Sciatic nerve (tissue), 2 donors: ENCODE measurements at regions not wholly inside any gene's neighbourhood (a gene's known extent, or its start where the extent isn't known, plus 50 kb on each side); places are given as distances from the start of the nearest gene placed in this dataset.

Source experiments
- ATAC-seq: fragments of 200-7000 bp; cut with Tn5 transposase; one replicate; pipeline ENCODE4 v1.9.1; 2020; ENCODE audit warnings: mild to moderate bottlenecking, moderate library complexity
- DNase-seq: peaks from one replicate; pipeline ENCODE4 v3.0.0-alpha.2; 2020; ENCODE audit warnings: low spot score
- intact Hi-C: fragments of 100-400 bp; cut with DNase I; formaldehyde crosslinking; loops from one replicate; pipeline ENCODE4 v1.14.2; 2022
- donor health status: DM: no; HTN: no; CAD: no.
- donor health status: DM: no; HTN: no; CAD: no.

DNA sequence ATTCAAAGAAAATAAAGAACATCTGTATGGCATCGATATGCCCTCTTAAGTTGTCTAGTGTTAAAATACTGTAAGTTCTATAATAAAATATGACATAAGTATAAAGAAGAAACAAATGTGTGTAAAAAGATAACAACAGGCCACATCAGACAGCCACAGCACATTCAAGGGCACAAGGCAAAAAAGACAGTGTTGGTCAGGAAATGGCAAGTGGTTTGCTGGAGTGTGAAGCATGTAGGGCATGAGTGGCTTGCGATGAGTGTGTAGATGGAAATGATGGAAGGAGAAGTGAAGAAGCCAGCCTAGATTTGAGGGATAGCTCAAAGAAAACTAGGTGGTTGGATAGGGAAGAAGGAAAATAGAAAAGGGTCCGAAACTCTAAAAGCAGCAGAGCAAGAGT, 341.6 kb downstream of the CRPPA start:
- ATAC-seq (no peak), DNase-seq (no peak)
- intact Hi-C loops = loop anchor here (5.0 kb wide), 1 partner anchor 483 kb away; no protein-coding TSS in a partner anchor

DNA sequence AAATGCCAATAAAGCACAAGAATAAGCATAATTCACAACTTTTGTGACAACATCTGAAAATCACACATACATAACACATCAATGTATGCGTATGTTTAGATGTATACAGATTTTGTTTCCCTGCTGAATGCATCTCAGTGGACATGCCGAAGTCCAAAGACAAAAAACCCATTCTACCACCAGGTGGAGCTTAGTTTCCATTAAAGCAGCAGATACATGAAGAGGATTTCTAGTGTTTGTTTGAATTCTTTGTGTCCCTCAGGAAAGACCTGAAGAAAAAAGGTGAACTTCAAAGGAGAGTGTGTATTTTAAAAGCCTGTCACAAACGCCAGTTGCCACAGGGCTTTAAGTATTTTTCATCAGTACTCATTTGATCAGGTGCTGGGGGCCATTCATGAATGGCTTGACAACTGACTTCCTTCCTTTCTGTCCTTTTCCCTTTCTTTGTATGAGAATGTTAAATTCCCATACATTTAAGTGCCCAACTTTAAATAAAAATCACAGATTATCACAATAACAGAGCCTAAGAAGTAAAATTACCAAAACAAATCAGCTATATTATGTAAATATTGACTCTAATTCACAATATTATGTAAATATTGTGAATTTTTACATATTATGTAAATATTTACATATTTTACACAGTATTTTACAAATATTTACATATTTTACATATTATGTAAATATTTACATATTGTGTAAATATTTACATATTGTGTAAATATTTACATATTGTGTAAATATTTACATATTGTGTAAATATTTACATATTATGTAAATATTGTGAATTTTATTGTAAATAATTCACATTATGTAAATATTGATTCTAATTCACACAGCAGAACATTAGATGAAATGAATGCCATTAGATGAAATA, 343.0 kb downstream of the CRPPA start:
- intact Hi-C loops = loop anchor here (5.0 kb wide), 1 partner anchor 484 kb away; no protein-coding TSS in a partner anchor
- ATAC-seq (peak; percentile 82), DNase-seq (no peak)

DNA sequence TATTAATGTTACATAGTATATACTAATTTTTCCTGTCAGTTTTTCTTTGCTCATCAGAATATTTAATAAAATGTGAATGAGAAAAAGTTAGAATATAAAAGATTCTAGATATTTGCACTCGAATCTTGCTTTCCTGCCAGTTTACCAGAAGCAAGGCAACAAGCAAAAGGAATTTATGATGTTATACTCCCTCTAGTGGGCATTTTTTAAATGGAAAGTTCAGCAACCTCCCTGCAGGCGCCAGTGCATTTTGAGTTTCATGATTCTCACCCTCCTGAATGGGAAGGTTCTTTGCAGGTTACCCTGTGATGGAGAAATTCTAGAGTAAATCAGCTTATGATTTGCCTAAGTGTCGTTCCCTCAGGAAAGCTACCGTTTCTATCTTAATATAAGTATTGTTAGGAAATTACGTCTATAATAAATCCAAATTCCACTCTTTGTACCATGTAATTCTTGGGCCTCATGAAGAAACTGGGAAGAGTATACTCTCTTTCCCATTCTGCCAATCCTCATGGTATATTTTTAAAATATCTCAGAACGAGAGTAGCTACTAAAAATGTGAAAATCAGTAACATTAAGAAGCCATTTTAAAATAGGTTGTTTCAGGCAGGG, 350.0 kb downstream of the CRPPA start:
- DNase-seq (no peak), ATAC-seq (peak; percentile 64)
- intact Hi-C loops = no loop called here

DNA sequence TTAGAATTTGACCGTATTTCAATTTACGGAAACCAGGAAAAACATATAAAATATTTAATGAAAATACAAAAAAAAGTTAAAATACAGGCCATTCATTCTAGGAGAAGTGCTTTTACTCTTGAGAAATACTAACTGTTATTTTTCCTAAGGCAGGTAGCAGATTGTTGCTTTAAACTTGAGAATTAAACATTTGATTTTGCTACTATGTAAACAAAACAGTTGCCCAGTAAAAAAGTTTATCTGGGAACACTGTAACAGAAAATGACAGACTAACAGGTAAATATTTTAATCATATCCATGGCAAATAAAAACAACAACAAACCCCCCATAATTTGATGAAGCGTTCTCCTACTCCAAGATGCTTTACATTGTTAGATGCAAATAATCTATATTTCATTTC, 350.5 kb downstream of the CRPPA start:
- intact Hi-C loops = no loop called here
- DNase-seq (no peak), ATAC-seq (no peak)

DNA sequence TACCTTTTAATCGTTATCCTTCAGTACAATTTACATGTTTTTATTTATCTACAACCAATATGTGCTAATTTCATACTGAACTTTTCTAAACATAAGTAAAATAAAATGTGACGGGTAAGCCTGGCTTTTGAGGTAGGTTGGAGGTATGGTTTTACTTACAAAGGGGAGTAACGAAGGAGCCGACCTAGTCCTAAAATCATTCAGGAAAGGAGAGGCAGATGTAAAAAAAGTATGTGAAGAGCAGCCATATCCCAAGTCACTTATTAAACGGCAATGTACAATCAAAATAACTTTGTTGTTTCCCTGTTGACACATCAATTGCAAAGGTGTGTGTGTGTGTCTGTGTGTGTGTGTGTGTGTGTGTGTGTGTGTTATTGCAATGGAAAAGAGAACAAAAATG, 351.3 kb downstream of the CRPPA start:
- intact Hi-C loops = no loop called here
- ATAC-seq = no peak

DNA sequence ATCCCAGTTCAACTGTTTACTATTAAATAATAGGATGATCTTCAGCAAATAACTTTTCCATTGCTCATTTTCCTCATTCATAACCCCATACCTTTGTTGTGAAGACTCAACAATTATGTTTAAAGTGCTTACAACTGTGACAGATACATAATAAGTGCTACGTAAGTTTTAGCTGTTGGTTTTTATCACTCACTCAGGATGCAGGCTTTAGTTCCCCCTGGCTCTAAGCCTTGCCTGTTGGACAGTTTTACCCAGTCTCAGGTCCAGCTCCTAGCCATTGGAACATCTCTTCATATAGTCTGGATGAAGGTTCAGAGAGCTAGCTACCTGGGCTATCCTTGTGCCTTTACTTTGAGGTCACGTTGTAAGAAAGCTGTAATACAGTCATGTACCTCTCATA, 353.2 kb downstream of the CRPPA start:
- ATAC-seq = no peak
- intact Hi-C loops = no loop called here
- no peak for DNase-seq

More for the DNA sequence above, 351.3 kb downstream of the CRPPA start:
- DNase-seq = no peak

DNA sequence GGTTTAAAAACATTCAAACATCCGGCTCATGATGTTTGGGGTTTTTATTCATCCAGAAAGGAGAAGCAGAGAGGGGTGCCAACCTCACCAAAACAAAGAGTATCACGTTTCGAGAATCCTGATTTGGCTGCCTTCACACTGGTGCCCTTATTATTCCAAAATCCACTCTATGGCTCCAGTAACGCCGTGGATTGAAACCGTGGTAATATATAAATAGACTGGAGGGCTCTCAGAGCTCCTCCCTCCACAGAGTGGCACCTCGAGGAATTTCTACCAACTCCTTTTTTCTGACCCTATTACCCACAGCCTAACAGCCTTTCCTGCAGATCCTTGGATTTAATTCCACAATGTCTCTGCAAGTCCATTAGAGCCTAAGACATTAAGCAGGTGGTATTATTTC, 353.6 kb downstream of the CRPPA start:
- ATAC-seq (peak; percentile 50), DNase-seq (no peak)
- intact Hi-C loops = no loop called here

DNA sequence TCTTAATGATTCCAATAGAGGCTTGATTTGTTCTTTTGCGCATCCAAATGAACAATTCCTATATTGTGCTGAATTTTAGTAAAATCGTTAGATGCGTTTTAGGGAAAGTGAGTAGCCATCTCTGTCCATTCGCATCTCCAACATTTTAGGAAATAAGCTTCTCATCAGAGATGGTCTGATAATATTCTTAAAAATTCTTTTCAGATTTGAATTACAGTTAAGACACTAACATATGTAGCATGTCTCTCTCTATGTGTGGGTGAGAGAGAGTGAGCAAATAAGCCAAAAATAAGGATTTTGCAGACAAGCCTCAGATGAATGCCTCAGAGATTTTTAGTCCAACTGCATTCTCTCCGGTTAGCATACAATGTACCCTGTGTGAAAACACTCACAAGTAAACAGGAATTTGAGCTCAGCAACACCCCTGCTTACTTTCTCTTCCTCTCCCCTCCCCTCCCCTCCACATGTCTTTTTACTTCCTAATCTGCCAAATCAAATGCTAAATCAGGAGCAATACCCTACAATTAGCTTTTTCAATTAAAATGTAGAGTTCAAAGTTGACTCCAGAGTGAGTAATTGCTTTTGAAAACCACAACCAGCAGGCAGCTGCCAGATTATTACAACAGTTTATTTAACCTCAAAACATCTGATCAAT, 354.4 kb downstream of the CRPPA start:
- intact Hi-C loops = no loop called here
- ATAC-seq (peak; percentile 74), DNase-seq (no peak)

DNA sequence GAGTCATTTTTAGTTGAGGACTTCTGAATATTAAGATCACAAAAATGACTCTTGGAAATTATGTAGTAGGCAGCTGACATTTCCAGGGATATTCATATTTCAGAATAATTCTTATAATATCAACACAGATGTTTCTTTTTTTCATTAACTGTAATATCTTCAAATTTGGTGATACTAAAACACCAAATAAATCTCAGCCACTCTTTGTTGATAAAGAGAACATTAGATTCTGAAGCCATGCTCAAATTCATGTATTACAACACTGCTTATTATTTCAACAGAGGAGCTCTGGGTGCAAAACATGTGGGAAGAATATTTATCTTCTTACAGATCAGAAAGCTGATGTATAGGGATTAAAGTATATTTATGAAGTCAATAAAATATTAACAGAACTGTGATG, 355.4 kb downstream of the CRPPA start:
- intact Hi-C loops = no loop called here
- DNase-seq = no peak
- no peak for ATAC-seq

DNA sequence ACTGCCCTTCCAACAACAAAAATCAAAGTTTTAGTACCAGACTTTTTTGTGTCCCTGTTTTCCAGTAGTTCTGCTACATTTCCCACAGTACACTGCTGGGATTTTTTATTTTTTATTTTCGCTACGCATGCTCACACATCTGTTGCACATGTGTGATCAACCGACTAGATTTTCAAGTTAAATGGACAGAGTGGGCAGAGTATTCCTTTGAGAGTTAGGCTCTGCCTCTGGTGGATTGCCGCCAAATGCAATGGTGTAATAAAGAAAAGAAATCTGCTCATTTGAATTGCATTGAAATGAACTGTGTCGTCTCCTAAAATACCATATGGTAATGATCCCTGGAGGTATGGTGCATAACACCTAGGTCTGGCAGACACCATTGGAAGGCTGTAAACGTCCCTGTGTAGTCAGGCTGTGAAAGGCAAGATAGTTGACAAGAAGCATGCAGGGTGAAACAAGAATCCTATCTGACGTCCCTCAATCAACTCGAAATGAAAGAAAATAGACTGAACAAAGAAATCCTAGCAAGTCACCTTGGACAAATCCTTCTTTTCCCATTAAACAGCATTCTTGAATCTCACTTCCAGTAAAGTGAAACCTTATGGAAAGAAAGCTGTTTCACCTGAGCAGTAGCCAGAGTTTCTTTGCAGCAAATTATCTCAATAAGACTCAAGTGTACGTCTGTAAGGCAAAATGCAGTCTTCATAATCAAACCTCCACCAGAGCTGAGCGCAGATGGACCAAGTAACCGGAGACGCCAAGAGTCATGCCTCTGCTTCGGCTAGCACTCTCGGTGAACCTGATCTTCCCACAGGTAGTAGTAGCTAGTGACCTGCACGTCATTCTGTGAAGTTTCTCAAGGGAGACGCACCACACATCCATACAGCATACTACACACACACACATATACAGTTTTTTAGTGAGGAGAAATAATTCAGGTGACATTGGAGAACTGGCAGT, 357.3 kb downstream of the CRPPA start:
- no peak for DNase-seq
- peak; percentile 55 for ATAC-seq
- intact Hi-C loops = no loop called here

DNA sequence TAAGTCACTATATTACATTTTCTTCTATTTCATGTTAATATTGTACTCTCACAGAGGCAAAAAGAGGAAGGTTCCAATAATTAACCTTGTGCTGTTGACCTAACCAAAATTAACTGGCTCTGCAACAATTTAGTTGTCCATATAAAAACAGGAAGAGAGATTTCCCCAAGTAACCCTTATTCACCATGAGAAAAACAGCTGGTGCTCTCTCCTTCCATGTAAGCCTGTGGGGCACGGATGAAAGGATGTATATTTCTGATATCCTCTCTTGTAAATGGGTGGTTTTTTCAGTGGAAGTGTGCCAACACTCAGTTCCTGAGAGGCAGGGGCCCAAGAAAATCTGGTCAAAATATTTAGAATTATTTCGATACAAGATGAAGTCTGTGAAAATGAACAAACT, 358.1 kb downstream of the CRPPA start:
- intact Hi-C loops = no loop called here
- ATAC-seq (peak; percentile 39), DNase-seq (no peak)

DNA sequence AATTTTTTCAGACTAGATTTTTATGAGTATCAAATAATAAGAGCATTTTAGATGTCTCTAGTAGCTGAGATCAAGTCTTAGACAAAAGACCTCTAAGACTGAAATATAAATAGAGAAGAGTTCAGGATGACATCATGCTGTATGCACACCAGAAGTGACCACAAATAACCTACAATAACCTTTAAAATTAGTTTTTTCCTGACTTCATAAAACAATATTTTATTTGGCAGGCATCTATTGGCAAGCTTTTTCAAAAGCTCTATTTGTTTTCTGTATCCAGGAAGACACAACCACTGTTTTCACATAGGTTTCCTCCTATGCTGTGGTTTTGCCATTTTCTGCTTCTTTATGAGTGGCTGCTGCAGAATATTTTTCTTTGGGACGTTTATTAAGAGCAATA, 359.1 kb downstream of the CRPPA start:
- ATAC-seq (peak; percentile 85), DNase-seq (no peak)
- intact Hi-C loops = no loop called here

DNA sequence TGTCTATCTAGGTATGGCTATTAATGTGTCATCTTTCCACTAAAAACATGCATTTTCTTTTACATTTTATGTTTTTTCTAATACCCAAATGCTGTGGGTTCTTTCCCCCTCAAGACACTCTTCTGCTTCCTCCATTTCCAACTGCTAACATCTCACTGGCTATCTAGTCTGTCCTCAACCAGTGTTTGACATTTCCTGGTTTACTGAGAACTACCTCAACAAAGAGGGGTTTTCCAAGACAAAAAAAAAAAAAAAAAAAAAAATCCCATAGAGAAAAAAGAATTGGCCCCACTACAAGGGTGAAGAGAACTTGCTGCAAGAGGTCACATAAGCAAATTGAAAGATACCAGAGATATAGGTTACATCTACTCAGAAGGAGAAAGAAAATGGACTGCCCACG, 359.7 kb downstream of the CRPPA start:
- DNase-seq (no peak), ATAC-seq (peak; percentile 1)
- intact Hi-C loops = no loop called here

DNA sequence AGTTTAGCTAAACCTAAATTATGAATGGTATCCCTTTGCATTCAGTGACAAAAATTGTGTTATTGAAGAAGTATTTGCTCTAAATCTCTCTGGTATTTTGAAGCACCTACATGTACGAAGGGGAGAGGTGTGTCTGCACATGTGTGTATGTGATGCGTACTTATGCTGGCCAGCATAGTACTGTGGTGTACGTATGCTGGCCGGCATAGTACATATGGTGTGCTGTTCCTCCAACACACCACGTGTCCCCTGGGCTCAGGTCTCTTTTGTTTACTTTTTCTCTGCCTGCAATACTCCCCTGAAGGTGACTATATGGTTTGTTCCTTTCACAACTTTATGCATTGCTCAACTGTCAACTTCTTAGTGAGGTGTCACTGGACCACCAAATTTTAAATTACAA, 360.3 kb downstream of the CRPPA start:
- intact Hi-C loops = no loop called here
- DNase-seq (no peak), ATAC-seq (no peak)

DNA sequence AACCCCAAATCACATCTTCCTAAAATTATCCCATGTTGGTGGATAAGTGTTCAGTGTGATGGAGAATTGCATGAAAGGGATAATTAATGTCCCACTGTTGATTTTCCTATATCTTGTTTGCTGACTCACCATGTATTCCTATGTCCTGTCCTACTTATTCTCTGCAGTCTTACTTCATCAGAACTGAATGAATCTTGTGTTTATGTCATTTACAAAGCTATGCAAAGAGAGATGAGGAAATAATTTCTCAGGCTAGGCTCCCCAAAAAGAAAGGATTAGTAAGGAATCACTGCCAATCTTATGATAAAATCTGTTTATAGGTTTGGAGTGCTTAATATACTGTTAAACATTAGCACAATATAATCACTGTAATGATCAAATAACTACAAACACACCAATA, 360.8 kb downstream of the CRPPA start:
- ATAC-seq (no peak), DNase-seq (no peak)
- intact Hi-C loops = no loop called here

DNA sequence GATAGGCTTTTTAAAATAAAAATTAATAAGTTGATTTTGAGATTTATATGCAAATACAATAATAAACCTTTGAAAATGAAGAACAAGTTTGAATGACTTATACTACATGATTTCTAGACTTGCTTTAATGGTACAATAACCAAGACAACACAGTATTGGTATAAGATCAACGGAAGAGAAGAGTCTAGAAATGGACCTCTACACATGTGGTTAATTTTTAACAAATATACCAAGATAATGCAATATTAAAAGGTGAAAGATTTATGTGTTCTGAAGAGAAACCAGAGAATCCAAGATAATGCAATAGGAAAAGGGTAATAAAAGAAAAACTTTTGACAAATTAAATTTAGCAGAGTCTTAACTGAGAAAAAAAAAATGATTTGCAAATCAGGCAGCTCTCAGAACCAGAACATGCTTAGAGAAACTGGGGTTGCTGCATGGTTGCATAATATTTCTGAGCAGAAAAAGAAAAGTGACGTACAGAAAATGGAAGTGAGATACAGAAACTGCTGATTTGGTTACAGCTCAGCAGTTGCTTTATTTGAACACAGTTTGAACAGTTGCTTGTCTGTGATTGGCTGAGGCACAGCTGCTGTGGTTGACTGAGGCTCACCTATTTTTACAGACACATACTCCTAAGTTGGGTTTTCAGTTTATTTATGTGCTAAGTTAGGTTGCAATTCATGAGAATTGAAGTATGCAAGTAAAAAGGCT, 365.9 kb downstream of the CRPPA start:
- intact Hi-C loops = no loop called here
- DNase-seq = no peak
- peak; percentile 50 for ATAC-seq

DNA sequence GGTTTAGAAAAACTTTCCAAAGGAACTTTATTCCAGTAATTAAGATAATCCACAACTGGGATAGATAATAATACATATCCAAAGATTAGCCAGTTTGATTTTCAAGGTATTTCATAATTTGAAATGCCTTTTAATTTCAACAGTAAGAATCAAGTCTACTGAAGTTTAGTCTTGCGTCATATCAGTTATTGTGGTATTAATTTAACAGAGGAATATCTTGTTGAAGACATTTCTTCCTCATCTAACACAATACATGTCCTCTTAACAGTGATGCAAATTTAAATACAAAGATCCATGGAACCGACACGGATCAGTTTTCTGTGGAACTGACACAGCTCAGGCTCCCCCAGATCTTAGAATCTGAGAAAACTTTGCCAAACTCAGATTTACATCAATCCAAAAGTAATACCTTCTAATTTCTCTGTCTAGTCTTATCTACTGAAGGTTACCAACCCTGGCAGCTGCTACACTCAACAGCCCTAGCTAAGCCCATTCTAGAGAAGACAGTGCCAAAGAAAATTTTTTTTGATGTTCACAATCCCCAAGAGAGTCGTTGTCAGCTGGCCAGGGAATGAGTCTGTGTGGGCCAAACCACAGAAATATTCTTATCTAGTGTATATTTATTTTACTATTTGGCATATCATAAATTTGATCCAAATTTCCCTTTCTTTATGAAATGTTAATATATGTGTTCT, 365.2 kb upstream of the MEOX2 start:
- intact Hi-C loops = no loop called here
- ATAC-seq = peak; percentile 78
- no peak for DNase-seq

DNA sequence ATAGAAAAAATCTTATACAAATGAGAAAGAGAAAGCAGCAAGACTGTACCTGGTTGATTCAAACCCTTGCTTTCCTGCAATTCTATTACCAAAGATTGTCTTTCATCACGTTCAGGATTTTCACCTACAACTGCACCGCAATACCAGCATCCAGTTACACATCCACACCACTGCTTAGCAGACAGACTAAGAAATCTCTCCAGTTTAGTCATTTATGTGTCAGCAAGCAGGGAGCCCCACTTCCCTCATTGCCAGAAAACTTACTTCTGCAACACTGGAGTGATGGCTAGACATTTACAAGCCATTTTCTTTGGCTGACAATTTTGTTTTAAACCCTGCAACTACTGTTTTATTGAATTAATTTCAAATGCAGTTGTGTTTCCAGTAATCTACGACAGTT, 359.6 kb upstream of the MEOX2 start:
- DNase-seq = no peak
- intact Hi-C loops = no loop called here
- ATAC-seq = no peak
